GM08714 (cell line): ENCODE measurements at regions not wholly inside any gene's neighbourhood (a gene's known extent, or its start where the extent isn't known, plus 50 kb on each side); places are given as distances from the start of the nearest gene placed in this dataset.
"Not testable (repeated sequence)": the region's sequence is repeated elsewhere in the genome, so short reads cannot be mapped to it uniquely, and the experiment has no call there.

Experiments used
- H3K4me3 ChIP-seq: fragments of 200-500 bp; sonication (Bioruptor generic); 2 replicates; pipeline ENCODE4 v1.5.1; 2014; ENCODE audit warnings: mild to moderate bottlenecking, low read length, inconsistent platforms
- ZNF274 ChIP-seq: IDR thresholded peaks from 2 replicates; pipeline ENCODE4 v1.6.1; 2012; ENCODE audit warnings: mild to moderate bottlenecking, low read depth, low read length

DNA sequence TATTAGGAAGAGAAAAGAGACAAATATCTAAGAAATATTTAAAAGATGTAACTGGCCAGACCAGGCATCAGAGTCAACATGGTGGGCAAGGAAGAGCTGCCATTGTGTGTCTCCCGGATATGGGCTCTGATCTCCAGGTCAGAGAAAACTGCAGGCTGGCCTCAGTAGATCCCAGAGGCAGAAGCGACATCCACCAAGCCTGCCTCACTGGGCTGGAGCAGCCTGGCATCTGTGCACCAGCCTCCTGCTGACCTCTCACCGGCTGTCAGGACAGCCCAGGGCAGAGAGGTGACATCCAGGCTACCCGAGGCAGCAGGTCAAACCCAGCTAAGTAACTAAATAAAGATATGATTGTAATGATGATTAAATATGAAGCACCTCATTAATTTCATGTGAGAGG lies 162.8 kb upstream of the TNRC6C start:
- no peak overlapping the region for H3K4me3 ChIP-seq
- TF ChIP-seq ZNF274: no peak

DNA sequence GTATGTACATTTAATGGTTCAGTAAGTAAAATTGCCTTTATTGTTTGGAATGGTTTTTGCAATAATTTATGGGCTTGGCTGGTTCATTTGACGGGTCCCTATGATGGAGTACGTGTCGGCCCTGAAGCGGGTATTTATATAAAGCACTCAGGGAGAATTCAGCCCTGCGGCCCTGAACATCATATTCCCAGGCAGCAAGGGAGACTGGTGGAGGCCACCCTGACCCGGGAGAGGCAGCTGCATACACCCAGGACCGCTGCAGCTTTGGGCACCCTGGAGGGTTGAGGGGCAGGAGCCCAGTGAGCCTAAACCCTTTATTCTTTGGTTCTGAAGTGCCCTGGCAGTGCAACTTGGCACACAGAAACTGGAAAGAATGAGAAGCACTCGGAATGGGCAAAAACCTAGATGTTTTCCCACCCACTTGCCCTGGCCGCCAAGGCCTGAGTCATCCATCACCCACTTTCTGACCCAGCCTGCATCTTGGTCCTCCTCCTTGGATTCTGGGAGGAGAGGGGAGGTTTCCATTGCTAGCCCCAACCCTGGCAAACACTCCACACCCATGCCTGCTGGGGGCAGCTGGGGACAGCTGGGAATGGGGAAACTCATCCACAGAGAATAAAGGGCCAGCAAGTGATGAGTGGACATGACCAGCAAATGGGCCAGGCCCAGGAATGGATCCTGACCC lies 162.2 kb upstream of the TNRC6C start:
- no peak for TF ChIP-seq ZNF274
- no peak overlapping the region for H3K4me3 ChIP-seq

DNA sequence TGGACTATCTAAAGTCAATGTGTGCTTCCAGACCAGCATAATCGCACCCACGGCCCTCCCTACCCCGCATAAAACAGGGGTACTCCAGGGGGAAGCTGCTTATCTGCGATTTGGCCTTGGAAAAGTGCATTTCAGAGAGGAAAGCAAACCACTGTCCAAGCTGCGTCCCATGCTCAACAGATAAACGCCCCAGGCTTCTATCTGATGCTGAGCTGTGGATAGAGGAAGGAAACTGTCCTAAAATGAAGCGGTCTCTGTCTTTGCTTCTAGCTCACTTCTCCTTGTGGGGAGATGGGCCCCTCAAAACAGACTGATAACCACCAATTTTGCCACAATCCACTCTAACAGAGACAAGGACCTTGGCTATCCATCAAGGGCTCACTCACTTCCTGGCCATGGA lies 160.5 kb upstream of the TNRC6C start:
- no peak for TF ChIP-seq ZNF274
- H3K4me3 ChIP-seq: no peak overlapping the region

DNA sequence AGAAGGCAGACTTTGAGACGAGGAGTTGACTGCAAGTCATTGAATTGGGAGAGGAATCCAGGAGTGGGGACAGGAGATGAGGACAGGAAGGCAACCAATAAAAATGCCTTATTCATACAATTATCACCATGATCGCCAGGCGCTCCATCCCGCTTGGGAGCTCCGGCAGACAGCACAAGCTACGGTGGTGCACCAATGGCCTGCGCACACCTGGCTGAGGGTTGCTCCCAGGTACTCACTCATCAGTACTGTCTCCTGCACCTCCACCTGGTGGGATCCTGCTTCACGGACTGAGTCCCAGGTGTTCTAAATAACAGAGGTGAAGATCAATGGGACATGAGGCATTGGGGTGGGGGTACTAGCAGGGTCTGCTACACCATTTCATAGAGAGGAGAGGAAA lies 160.0 kb upstream of the TNRC6C start:
- TF ChIP-seq ZNF274: no peak
- H3K4me3 ChIP-seq: no peak overlapping the region

DNA sequence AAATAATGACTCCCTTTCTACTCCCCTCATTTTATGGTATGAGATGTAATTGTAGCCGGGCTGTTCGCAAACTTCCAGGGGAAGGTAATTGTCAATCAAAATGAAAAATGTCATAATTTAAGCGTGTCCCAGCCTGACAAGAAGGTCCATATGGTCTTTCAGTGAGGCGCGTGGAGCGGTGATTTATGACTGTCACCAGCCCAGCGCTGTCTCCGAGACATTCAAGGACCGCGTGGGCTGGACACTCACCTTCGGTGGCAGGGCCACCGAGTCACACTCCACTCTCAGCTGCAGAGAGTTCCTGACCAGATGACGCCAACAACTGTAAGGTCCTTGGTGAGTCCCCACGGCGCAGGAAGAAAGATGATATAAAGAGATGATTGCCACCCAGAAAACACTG lies 157.7 kb upstream of the TNRC6C start:
- no peak for TF ChIP-seq ZNF274
- H3K4me3 ChIP-seq: no peak overlapping the region

DNA sequence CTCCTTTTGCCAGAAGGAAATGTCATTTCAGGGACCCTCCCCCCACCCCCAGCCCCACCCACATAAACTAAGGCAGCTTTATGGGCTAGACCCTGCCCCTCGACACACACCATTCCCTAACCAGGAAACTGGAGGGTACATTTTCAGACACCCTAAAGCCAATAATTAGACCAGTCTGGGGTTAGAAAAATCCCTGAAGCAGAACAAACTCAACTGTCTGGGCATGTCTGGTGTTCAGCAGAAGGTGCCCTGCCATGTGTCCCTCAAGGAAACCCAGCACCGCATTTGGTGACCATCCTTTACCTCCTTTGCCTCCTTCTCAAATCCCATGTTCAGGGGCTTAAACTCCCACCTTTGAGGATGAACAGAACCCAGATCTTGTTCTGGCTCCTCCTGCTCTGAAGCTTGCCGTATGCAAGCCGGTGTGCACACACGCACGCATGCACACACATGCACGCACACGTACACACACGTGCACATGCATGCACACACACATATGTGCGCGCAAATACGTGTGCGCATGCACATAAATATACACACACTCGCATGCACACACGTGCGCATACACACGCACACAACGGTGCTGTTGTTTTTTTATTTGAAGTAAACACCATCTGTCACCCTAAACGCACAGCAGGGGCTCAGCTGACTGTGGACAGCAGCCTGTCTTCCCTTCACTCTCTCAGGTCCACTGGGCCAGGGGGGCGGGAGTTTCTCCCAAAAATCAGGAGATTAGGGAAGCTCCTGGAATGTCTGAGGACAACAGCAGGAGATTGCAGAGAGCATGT lies 156.8 kb upstream of the TNRC6C start:
- no peak for TF ChIP-seq ZNF274
- no peak overlapping the region for H3K4me3 ChIP-seq

DNA sequence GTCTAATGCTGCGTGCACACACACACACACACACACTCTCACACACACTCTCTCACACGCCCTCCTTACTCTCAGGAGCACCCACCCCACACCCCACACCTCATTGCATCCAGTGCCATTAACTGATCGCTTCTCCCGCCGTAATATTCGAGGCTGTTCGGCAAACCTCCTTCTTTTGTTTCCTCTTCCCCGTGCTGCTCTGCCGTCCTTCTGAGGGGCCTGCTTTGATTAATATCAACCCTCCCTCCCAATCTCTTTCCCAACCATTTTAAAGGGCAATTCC lies 156.2 kb upstream of the TNRC6C start:
- no peak overlapping the region for H3K4me3 ChIP-seq
- no peak for TF ChIP-seq ZNF274

DNA sequence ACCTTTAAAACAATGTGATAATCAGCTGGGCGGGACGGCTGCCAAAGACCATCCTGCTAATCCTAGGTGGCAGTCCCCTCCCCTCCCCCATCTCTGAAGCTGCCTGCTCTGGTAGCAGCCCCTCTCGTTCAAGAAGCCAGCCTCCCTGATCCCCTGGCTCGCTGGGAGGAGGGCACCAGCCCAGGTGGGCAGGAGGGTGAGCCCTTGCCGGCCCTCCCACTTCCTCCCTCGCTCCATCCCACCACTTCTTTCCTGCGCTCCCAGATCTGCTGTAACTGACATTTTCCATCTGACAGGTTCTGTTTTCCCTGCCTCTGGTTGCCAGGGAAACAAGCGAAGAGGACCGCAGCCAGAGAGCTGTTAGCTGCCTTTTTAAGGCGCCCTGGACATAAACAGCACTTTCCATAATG lies 155.7 kb upstream of the TNRC6C start:
- TF ChIP-seq ZNF274: no peak
- no peak overlapping the region for H3K4me3 ChIP-seq

DNA sequence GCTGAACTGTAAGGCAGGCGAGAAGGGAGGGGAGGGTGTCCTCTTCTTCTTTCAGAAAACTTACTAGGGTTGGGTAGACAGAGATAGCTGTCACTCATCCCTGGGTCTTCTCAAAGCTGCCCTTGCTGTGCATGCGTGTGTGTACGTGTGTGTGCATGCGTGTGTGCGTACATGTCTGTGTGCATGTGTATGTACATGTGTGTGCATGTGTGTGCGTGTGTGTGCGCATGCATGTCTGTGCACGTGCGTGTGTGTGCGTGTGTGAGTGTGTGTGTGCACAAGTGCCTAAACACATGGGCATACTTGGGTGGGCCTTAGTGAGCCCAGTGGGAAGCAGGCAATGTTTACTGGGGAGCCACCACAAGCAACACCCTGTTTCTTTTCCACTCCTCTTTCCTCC lies 154.8 kb upstream of the TNRC6C start:
- no peak for TF ChIP-seq ZNF274
- H3K4me3 ChIP-seq: no peak overlapping the region

DNA sequence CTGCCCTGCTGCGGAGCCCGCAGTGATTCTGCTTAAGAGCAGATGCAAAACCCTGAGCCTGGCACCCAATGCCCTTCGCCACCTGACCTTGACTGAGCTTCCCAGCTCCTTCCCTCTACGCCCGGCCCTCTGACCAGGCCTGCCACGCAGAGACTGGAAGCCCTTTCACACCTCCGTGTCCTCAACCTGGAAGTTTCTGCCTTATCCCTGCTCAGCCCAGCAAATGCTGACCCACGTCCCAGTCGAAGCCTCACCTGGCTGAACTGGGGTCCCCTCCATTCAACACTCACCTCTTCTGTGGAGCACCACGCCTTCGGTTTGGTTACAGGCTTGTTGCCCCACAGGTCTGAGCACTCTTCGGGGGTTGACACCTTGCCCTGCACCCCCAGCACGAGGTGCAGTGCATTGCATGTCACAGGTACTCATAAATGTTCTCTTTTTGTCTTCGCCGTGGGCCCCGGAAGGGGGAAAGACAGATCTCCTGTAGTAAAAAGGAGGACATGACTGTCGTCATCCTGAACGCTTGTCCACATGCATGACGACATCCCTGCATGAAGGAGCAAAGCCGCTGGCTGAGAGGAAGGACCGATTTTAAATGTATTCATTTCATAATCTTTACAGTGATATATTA lies 153.6 kb upstream of the TNRC6C start:
- TF ChIP-seq ZNF274: no peak
- no peak overlapping the region for H3K4me3 ChIP-seq

DNA sequence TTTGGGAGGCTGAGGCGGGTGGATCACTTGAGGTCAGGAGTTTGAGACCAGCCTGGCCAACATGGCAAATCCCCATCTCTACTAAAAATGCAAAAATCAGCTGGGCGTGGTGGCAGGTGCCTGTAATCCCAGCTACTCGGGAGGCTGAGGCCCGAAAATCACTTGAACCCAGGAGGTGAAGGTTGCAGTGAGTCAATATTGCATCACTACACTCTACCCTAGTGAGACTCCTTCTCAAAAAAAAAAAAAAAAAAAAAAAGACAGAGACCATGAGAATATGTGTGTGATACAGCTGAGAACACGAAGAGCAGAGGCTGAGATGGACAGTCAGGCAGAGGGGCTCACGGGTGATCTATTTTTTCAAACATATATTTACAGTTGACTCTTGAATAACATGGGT lies 152.5 kb upstream of the TNRC6C start:
- not testable (repeated sequence) for H3K4me3 ChIP-seq

DNA sequence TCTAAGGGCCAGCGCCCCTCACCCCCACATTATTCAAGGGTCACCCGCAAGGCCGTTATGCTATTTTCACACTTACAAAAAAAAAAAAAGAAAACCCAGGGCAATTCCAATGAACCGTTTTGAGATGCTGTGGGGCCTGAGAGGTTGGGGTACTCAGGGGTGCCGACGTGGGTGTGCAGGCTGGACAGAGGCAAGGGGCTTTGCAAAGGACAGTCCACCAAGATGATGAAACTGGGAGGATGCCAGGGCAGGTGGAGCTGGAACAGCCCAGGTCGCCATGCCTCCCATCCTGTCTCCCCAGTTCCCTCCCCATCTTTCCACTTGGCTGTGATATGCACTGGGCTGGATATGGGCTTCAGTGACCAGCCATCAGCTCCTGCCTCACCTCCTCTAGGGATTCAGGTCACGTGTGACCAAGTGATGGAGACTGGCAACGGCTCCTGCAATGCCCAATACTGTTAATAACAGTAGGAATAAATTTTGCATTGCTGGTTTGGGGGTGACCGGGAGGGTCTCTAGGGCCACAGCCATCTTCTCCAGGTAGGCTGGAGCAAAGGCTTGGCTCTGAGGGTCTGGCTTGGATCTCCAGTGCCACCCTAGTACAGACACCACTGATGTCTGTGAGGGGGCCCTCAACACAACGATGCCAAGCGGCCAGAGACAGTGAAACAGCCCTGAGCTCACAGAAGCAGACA lies 151.3 kb upstream of the TNRC6C start:
- no peak for TF ChIP-seq ZNF274
- no peak overlapping the region for H3K4me3 ChIP-seq

DNA sequence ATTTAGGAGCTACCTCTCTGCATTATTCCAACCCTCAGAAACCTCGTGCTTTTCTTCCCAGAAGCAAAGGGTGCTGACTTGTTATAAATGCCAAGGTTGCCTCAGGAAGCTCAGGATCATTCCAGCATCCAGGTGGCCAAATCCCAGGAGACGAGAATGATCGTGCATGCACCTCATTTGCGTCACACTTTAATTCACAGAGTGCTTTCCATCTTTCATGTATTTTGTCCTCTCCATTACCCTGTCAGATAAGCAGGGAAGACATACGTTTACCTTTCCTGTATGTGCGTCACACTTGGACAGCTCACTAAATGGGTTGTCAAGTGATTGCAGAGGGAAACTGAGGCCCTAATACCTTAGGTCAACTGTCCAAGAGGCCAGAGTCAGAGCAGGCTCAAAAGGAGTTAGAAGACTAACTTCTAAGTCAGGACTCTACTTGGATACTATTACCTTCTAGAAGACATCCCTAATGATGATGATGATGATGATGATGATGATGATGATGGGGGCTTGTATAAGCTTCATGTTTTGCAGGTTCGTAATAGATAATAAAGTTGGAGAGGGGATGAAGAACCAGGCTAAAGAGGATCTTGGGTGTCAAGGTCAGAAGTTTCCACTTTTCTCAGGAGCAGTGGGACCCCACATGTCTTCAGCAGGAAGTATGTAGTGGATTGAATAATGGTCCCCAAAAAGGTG lies 150.6 kb upstream of the TNRC6C start:
- TF ChIP-seq ZNF274: no peak
- no peak overlapping the region for H3K4me3 ChIP-seq

DNA sequence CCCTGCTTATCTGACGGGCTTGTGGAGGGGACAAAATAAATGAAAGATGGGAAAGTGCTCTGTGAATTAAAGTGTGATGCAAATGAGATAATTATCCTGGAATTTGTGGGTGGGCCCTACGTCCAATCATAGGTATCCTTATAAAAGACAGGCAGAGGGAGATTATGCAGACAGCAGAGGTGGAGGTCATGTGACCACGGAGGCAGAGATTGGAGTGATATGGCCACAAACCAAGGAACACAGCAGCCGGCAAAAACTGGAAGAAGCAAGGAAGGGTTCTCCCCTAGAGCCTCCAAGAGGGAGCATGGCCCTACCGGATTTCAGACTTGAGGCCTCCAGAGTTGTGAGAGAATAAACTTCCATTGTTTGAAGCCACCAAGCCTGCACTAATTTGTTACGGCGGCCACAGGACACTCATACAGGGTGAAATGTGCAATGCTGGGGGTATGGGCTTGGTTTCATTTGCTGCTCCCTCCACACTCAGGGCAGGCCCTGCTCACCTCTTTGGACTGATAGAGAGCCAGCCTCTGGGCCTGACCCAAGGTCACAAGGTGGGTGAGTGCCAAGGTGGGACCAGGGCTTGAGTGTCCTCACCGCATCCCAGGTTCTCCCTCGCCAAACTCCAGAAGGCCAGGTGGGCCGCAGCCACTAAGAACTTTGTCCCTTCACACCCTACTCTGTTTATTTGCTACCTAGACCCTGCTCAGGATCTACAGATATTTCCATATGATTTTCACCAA lies 149.6 kb upstream of the TNRC6C start:
- TF ChIP-seq ZNF274: no peak
- H3K4me3 ChIP-seq: no peak overlapping the region
